ENCODE measurements at regions not wholly inside any gene's neighbourhood (a gene's known extent, or its start where the extent isn't known, plus 50 kb on each side); places are given as distances from the start of the nearest gene placed in this dataset.
A peak's percentile ranks its signal among the peaks of the same experiment; 100 is the strongest.
"Not testable (repeated sequence)": the region's sequence is repeated elsewhere in the genome, so short reads cannot be mapped to it uniquely, and the experiment has no call there.

GRCh38 chr6:135555550-135555949 is 58.0 kb upstream of the AHI1 start:
- TF ChIP-seq CTCF (IDR thresholded peaks at IDR 0.05; ENCODE audit: insufficient read depth, low read depth, low read length) = no peak
- H3K4me3 ChIP-seq (ENCODE audit: low read depth, low read length) = no peak overlapping the region
- no peak for DNase-seq (ENCODE audit: low read depth)

- H3K4me3 ChIP-seq (ENCODE audit: low read depth, low read length) = no peak overlapping the region
- no peak for TF ChIP-seq CTCF (IDR thresholded peaks at IDR 0.05; ENCODE audit: insufficient read depth, low read depth, low read length)
- DNase-seq (ENCODE audit: low read depth) = no peak
Measured at GRCh38 chr6:135557582-135557981, 60.0 kb upstream of the AHI1 start.

GRCh38 chr6:135565605-135566004 is 68.1 kb upstream of the AHI1 start:
- not testable (repeated sequence) for DNase-seq (ENCODE audit: low read depth); H3K4me3 ChIP-seq (ENCODE audit: low read depth, low read length)

GRCh38 chr6:135566311-135567068 is 69.0 kb upstream of the AHI1 start:
- no peak for DNase-seq (ENCODE audit: low read depth)
- no peak overlapping the region for H3K4me3 ChIP-seq (ENCODE audit: low read depth, low read length)
- TF ChIP-seq CTCF (IDR thresholded peaks at IDR 0.05; ENCODE audit: insufficient read depth, low read depth, low read length) = no peak

- no peak for TF ChIP-seq CTCF (IDR thresholded peaks at IDR 0.05; ENCODE audit: insufficient read depth, low read depth, low read length)
- DNase-seq (ENCODE audit: low read depth) = no peak
- no peak overlapping the region for H3K4me3 ChIP-seq (ENCODE audit: low read depth, low read length)
Measured at GRCh38 chr6:135567375-135568083, 70.0 kb upstream of the AHI1 start.

GRCh38 chr6:135568379-135568778 is 70.8 kb upstream of the AHI1 start:
- peak; percentile 95 for DNase-seq (ENCODE audit: low read depth)
- TF ChIP-seq CTCF (IDR thresholded peaks at IDR 0.05; ENCODE audit: insufficient read depth, low read depth, low read length) = no peak
- H3K4me3 ChIP-seq (ENCODE audit: low read depth, low read length) = no peak overlapping the region

GRCh38 chr6:135572051-135572450 is 74.5 kb upstream of the AHI1 start:
- no peak for TF ChIP-seq CTCF (IDR thresholded peaks at IDR 0.05; ENCODE audit: insufficient read depth, low read depth, low read length)
- DNase-seq (ENCODE audit: low read depth) = no peak
- no peak overlapping the region for H3K4me3 ChIP-seq (ENCODE audit: low read depth, low read length)

Data from fibroblast of villous mesenchyme (primary cell).